Liver (tissue), 3 donors: ENCODE measurements at regions not wholly inside any gene's neighbourhood (a gene's known extent, or its start where the extent isn't known, plus 50 kb on each side); places are given as distances from the start of the nearest gene placed in this dataset.

Experiments used
- CTCF ChIP-seq: fragments of 150-350 bp; IDR thresholded peaks from 2 replicates; pipeline ENCODE4 v1.5.1; 2017; ENCODE audit warnings: improper control_type of control experiment, low read depth, low read length; ENCODE audit not compliant: missing input control
- HNF4A ChIP-seq, 2 donors: conservative IDR thresholded peaks; 2 replicates each; pipeline ENCODE4 v1.6.1; 2016; ENCODE audit warnings: antibody characterized with exemption in 2 of 2, mild to moderate bottlenecking in 2 of 2
- JUND ChIP-seq, 2 donors: IDR thresholded peaks; 2 replicates each; pipeline ENCODE4 v1.6.1; 2016; ENCODE audit warnings: antibody characterized with exemption in 2 of 2
- MAX ChIP-seq: IDR thresholded peaks from 2 replicates; pipeline ENCODE4 v1.6.1; 2016; ENCODE audit warnings: antibody characterized with exemption
- RAD21 ChIP-seq, 2 donors: IDR thresholded peaks; 2 replicates each; pipeline ENCODE4 v1.6.1; 2016; ENCODE audit warnings: antibody characterized with exemption in 2 of 2, mild to moderate bottlenecking in 2 of 2
- REST ChIP-seq: IDR thresholded peaks from 2 replicates; pipeline ENCODE4 v1.6.1; 2016; ENCODE audit warnings: antibody characterized with exemption, mild to moderate bottlenecking
- TAF1 ChIP-seq: conservative IDR thresholded peaks from 2 replicates; pipeline ENCODE4 v1.6.1; 2016; ENCODE audit warnings: antibody characterized with exemption, mild to moderate bottlenecking
- donor health status: healthy.
- donor health status: healthy.

- TF ChIP-seq CTCF (no peak), MAX (no peak), JUND (IDR thresholded peaks at IDR 0.05) (no peak), HNF4A (conservative IDR thresholded peaks at IDR 0.05) (no peak), TAF1 (no peak), REST (no peak), RAD21 (IDR thresholded peaks at IDR 0.05) (no peak)
Observed at GRCh38 chr13:22883956-22884355, 296.8 kb upstream of the SGCG start.
